ENCODE measurements at regions not wholly inside any gene's neighbourhood (a gene's known extent, or its start where the extent isn't known, plus 50 kb on each side); places are given as distances from the start of the nearest gene placed in this dataset.
A peak's percentile ranks its signal among the peaks of the same experiment; 100 is the strongest.

- H3K27ac ChIP-seq = peak overlapping the region; percentile 44
- H4K20me1 ChIP-seq (ENCODE audit: insufficient read depth) = no peaks in the 10 kb centered on the region
- H3K4me1 ChIP-seq (replicated peaks; ENCODE audit: insufficient read depth) = peaks cover 17% of the 10 kb centered on the region
- intact Hi-C loops (cut with micrococcal nuclease; ENCODE audit: unreplicated experiment) = loop anchor here (2.0 kb wide), 1 partner anchor 37 kb away; no protein-coding TSS in a partner anchor
- BruUV-seq (replicated peaks) = no TSS peak
- H2AFZ ChIP-seq = peak overlapping the region; percentile 10; the same call in 1 of the 2 replicates
- H3K9me2 ChIP-seq (ENCODE audit: insufficient read depth) = no peaks in the 10 kb centered on the region
- peak; percentile 74 to 88 for DNase-seq
- H3K36me3 ChIP-seq (ENCODE audit: low read depth) = no peaks in the 10 kb centered on the region
- H3K4me3 ChIP-seq = peak overlapping the region; percentile 14; the same call in 1 of the 2 replicates
- ChIA-PET POLR2A (ENCODE audit: unreplicated experiment) (interaction anchor here (0.5 kb wide), 1 partner anchor 357 kb away, joined by 4 read pairs; no protein-coding TSS in a partner anchor), CTCF (no interaction called here)
- no peaks in the 10 kb centered on the region for H3K27me3 ChIP-seq (ENCODE audit: insufficient read depth, low read depth)
- H3F3A ChIP-seq (ENCODE audit: insufficient read depth, low read depth) = peaks cover 16% of the 10 kb centered on the region
- H3K9me3 ChIP-seq (ENCODE audit: insufficient read depth, low read depth) = no peaks in the 10 kb centered on the region
- peak overlapping the region; percentile 70 for H3K4me2 ChIP-seq
- TF ChIP-seq CTCF (conservative IDR thresholded peaks at IDR 0.05) = no peak
- TF ChIP-seq EZH2 (IDR thresholded peaks at IDR 0.05; ENCODE audit: low read depth) = no peak
- no peaks in the 10 kb centered on the region for H3K79me2 ChIP-seq (ENCODE audit: low read depth)
Observed at GRCh38 chr20:11229772-11230171, 556.0 kb upstream of the JAG1 start.

- peaks cover 16% of the 10 kb centered on the region for H3F3A ChIP-seq (ENCODE audit: insufficient read depth, low read depth)
- no peak overlapping the region for H3K4me3 ChIP-seq
- no peak overlapping the region for H2AFZ ChIP-seq
- H3K36me3 ChIP-seq (ENCODE audit: low read depth) = no peaks in the 10 kb centered on the region
- intact Hi-C loops (cut with micrococcal nuclease; ENCODE audit: unreplicated experiment) = loop anchor here (2.0 kb wide), 1 partner anchor 36 kb away; no protein-coding TSS in a partner anchor
- H3K4me2 ChIP-seq = no peak overlapping the region
- H3K4me1 ChIP-seq (replicated peaks; ENCODE audit: insufficient read depth) = peaks cover 20% of the 10 kb centered on the region
- TF ChIP-seq EZH2 (IDR thresholded peaks at IDR 0.05; ENCODE audit: low read depth) (no peak), CTCF (conservative IDR thresholded peaks at IDR 0.05) (no peak)
- H3K27ac ChIP-seq = no peak overlapping the region
- no peak for DNase-seq
- ChIA-PET CTCF (no interaction called here), POLR2A (ENCODE audit: unreplicated experiment) (no interaction called here)
- H3K9me2 ChIP-seq (ENCODE audit: insufficient read depth) = no peaks in the 10 kb centered on the region
- H3K27me3 ChIP-seq (ENCODE audit: insufficient read depth, low read depth) = no peaks in the 10 kb centered on the region
- no TSS peak for BruUV-seq (replicated peaks)
- no peaks in the 10 kb centered on the region for H4K20me1 ChIP-seq (ENCODE audit: insufficient read depth)
- H3K9me3 ChIP-seq (ENCODE audit: insufficient read depth, low read depth) = no peaks in the 10 kb centered on the region
- H3K79me2 ChIP-seq (ENCODE audit: low read depth) = no peaks in the 10 kb centered on the region
Observed at GRCh38 chr20:11230999-11231398, 557.2 kb upstream of the JAG1 start.

GRCh38 chr20:11231742-11232648 is 558.2 kb upstream of the JAG1 start:
- POLR2A ChIA-PET (ENCODE audit: unreplicated experiment) = no interaction called here
- no peaks in the 10 kb centered on the region for H4K20me1 ChIP-seq (ENCODE audit: insufficient read depth)

More at GRCh38 chr20:11231742-11232648, 558.2 kb upstream of the JAG1 start:
- no peak for DNase-seq
- Histone ChIP-seq H3K27ac (no peak overlapping the region), H3K4me1 (replicated peaks; ENCODE audit: insufficient read depth) (peaks cover 20% of the 10 kb centered on the region), H3K4me2 (no peak overlapping the region), H3F3A (ENCODE audit: insufficient read depth, low read depth) (peaks cover 16% of the 10 kb centered on the region), H2AFZ (no peak overlapping the region), H3K4me3 (no peak overlapping the region), H3K9me2 (ENCODE audit: insufficient read depth) (no peaks in the 10 kb centered on the region), H3K9me3 (ENCODE audit: insufficient read depth, low read depth) (no peaks in the 10 kb centered on the region), H3K36me3 (ENCODE audit: low read depth) (no peaks in the 10 kb centered on the region), H3K27me3 (ENCODE audit: insufficient read depth, low read depth) (no peaks in the 10 kb centered on the region), H3K79me2 (ENCODE audit: low read depth) (no peaks in the 10 kb centered on the region)
- no TSS peak for BruUV-seq (replicated peaks)
- no peak for TF ChIP-seq EZH2 (IDR thresholded peaks at IDR 0.05; ENCODE audit: low read depth)
- TF ChIP-seq CTCF (conservative IDR thresholded peaks at IDR 0.05) = no peak
- intact Hi-C loops (cut with micrococcal nuclease; ENCODE audit: unreplicated experiment) = loop anchor here (2.0 kb wide), 1 partner anchor 35 kb away; no protein-coding TSS in a partner anchor
- CTCF ChIA-PET = no interaction called here
